Upper lobe of left lung (tissue), 4 donors: ENCODE measurements at regions not wholly inside any gene's neighbourhood (a gene's known extent, or its start where the extent isn't known, plus 50 kb on each side); places are given as distances from the start of the nearest gene placed in this dataset.

Experiments
- CTCF ChIP-seq, 6 experiments: fragments of 450-650 bp in 4 of 6; fragments of 200-600 bp in 2 of 6; sonication (generic) in 2 of 6; IDR thresholded peaks; one replicate each; pipeline ENCODE4 v1.5.1; 2016 to 2019; ENCODE audit warnings: antibody characterized with exemption in 6 of 6
- EP300 ChIP-seq, 4 donors: sonication (generic); formaldehyde crosslinking; IDR thresholded peaks; one replicate each; pipeline ENCODE4 v1.5.1; 2017; ENCODE audit warnings: antibody characterized with exemption in 4 of 4, control low read depth in 2 of 4
- POLR2A ChIP-seq, 4 donors: fragments of 450-650 bp; IDR thresholded peaks; one replicate each; pipeline ENCODE4 v1.5.1; 2016 to 2017; ENCODE audit warnings: antibody characterized with exemption in 4 of 4, mild to moderate bottlenecking in 2 of 4

- no peak for TF ChIP-seq POLR2A (IDR thresholded peaks at IDR 0.05)
- no peak for TF ChIP-seq CTCF (IDR thresholded peaks at IDR 0.05)
- no peak for TF ChIP-seq EP300 (IDR thresholded peaks at IDR 0.05)
These were observed 532.0 kb upstream of the FSHR start for GRCh38 chr2:49686291-49686690.
